Sigmoid colon (tissue), 6 donors: ENCODE measurements at regions not wholly inside any gene's neighbourhood (a gene's known extent, or its start where the extent isn't known, plus 50 kb on each side); places are given as distances from the start of the nearest gene placed in this dataset.
"Not testable (repeated sequence)": the region's sequence is repeated elsewhere in the genome, so short reads cannot be mapped to it uniquely, and the experiment has no call there.

ENCODE experiments used
- DNase-seq: peaks from one replicate; pipeline ENCODE4 v3.0.0-alpha.2; 2019
- H3K27ac ChIP-seq, 4 donors: fragments of 200-600 bp; sonication (generic); one replicate each; pipeline ENCODE4 v1.5.1; 2016 to 2019; ENCODE audit warnings: mild to moderate bottlenecking in 1 of 4
- H3K27me3 ChIP-seq, 3 donors: fragments of 200-600 bp; sonication (generic); one replicate each; pipeline ENCODE4 v1.5.1; 2019; ENCODE audit warnings: mild to moderate bottlenecking in 1 of 3
- H3K36me3 ChIP-seq, 4 donors: fragments of 200-600 bp; sonication (generic); one replicate each; pipeline ENCODE4 v1.5.1; 2016 to 2019
- H3K4me1 ChIP-seq, 4 donors: fragments of 200-600 bp; sonication (generic); one replicate each; pipeline ENCODE4 v1.5.1; 2017 to 2019
- H3K4me3 ChIP-seq, 4 donors: fragments of 200-600 bp; sonication (generic); one replicate each; pipeline ENCODE4 v1.5.1; 2017 to 2019; ENCODE audit warnings: mild to moderate bottlenecking in 2 of 4, moderate library complexity in 1 of 4
- H3K9me3 ChIP-seq, 4 donors: fragments of 200-600 bp in 3 of 4; sonication (generic) in 3 of 4; one replicate each; pipeline versions ENCODE4 v1.5.1 to v1.6.1; 2013 to 2019
- EP300 ChIP-seq, 4 donors: sonication (generic); formaldehyde crosslinking; IDR thresholded peaks; one replicate each; pipeline ENCODE4 v1.6.1; 2017; ENCODE audit warnings: antibody characterized with exemption in 4 of 4
- POLR2A ChIP-seq, 2 donors: fragments of 450-650 bp; IDR thresholded peaks; one replicate each; pipeline ENCODE4 v1.6.1; 2016; ENCODE audit warnings: antibody characterized with exemption in 2 of 2, mild to moderate bottlenecking in 2 of 2, moderate library complexity in 2 of 2
- POLR2AphosphoS5 ChIP-seq, 4 donors: sonication (generic); formaldehyde crosslinking; IDR thresholded peaks; one replicate each; pipeline ENCODE4 v1.6.1; 2017; ENCODE audit warnings: antibody characterized with exemption in 4 of 4
- WGBS, 2 donors: extraction: QIAGEN DNeasy Blood & Tissue Kit; methylation state at CpG; one replicate each; pipeline ENCODE4 v1.1.7; 2013; 5-methylcytosine and 5-hydroxymethylcytosine counted together
- intact Hi-C: fragments of 100-400 bp; cut with DNase I; formaldehyde crosslinking; loops from one replicate; pipeline ENCODE4 v1.15.1; 2023
- TF ChIP-seq, protein P1 (sequence below), 4 experiments: fragments of 450-650 bp in 3 of 4; fragments of 200-600 bp in 1 of 4; IDR thresholded peaks; one replicate each; pipeline ENCODE4 v1.5.1; 2016 to 2019; ENCODE audit warnings: antibody characterized with exemption in 4 of 4, mild to moderate bottlenecking in 3 of 4, moderate library complexity in 2 of 4
- donor health status: healthy with polysubstance abuse.
- donor health status: healthy.

GRCh38 chr4:28834120-28834519, 1886.0 kb upstream of the PCDH7 start:
- Histone ChIP-seq H3K4me1 (no peaks in the 10 kb centered on the region), H3K4me3 (no peak overlapping the region), H3K36me3 (no peaks in the 10 kb centered on the region), H3K27me3 (no peaks in the 10 kb centered on the region), H3K9me3 (no peaks in the 10 kb centered on the region), H3K27ac (no peak overlapping the region)
- no peak for DNase-seq
- TF ChIP-seq EP300 (IDR thresholded peaks at IDR 0.05) (no peak), POLR2AphosphoS5 (IDR thresholded peaks at IDR 0.05) (no peak), POLR2A (IDR thresholded peaks at IDR 0.05) (no peak)
- TF ChIP-seq, protein P1, sequence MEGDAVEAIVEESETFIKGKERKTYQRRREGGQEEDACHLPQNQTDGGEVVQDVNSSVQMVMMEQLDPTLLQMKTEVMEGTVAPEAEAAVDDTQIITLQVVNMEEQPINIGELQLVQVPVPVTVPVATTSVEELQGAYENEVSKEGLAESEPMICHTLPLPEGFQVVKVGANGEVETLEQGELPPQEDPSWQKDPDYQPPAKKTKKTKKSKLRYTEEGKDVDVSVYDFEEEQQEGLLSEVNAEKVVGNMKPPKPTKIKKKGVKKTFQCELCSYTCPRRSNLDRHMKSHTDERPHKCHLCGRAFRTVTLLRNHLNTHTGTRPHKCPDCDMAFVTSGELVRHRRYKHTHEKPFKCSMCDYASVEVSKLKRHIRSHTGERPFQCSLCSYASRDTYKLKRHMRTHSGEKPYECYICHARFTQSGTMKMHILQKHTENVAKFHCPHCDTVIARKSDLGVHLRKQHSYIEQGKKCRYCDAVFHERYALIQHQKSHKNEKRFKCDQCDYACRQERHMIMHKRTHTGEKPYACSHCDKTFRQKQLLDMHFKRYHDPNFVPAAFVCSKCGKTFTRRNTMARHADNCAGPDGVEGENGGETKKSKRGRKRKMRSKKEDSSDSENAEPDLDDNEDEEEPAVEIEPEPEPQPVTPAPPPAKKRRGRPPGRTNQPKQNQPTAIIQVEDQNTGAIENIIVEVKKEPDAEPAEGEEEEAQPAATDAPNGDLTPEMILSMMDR (IDR thresholded peaks at IDR 0.05) = no peak
- intact Hi-C loops = no loop called here
- WGBS, 2 donors = 67 to 81% methylated on average over 3 of the region's 3 CpGs

- Histone ChIP-seq H3K36me3 (no peaks in the 10 kb centered on the region), H3K27ac (no peak overlapping the region), H3K4me3 (no peak overlapping the region), H3K4me1 (peaks cover 0 to under 1% (median 0%) of the 10 kb centered on the region in 4 donors), H3K27me3 (no peaks in the 10 kb centered on the region), H3K9me3 (no peaks in the 10 kb centered on the region)
- TF ChIP-seq, protein P1 (IDR thresholded peaks at IDR 0.05) = no peak
- TF ChIP-seq POLR2AphosphoS5 (IDR thresholded peaks at IDR 0.05) = no peak
- TF ChIP-seq POLR2A (IDR thresholded peaks at IDR 0.05) = no peak
- TF ChIP-seq EP300 (IDR thresholded peaks at IDR 0.05) = no peak
- no peak for DNase-seq
- intact Hi-C loops = no loop called here
Observed at GRCh38 chr4:28835501-28835900, 1884.7 kb upstream of the PCDH7 start.

DNA sequence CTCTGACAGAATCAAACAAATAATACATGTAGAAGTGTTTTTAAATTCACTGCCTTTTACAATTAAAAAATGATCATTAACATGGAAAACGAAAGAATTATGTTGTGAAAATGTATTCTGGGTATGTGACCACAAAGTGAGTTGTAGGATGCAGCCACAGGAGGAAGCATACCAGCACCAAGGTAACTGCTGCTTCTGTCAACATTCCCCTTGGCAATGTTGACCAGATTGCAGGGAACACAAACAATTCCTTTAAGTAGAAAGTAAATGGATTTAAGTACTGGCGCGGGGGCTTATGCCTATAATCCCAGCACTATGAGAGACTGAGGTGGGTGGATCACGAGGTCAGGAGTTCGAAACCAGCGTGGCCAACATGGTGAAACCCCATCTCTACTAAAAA, 1877.9 kb upstream of the PCDH7 start:
- Histone ChIP-seq H3K27ac (no peak overlapping the region), H3K27me3 (no peaks in the 10 kb centered on the region), H3K36me3 (no peaks in the 10 kb centered on the region), H3K9me3 (no peaks in the 10 kb centered on the region), H3K4me3 (no peak overlapping the region), H3K4me1 (peaks cover 0 to 7% (median 5%) of the 10 kb centered on the region in 4 donors)
- TF ChIP-seq POLR2A (IDR thresholded peaks at IDR 0.05) = no peak
- no peak for TF ChIP-seq EP300 (IDR thresholded peaks at IDR 0.05)
- TF ChIP-seq, protein P1 (IDR thresholded peaks at IDR 0.05) = no peak
- TF ChIP-seq POLR2AphosphoS5 (IDR thresholded peaks at IDR 0.05) = no peak
- WGBS, 2 donors = 47 to 69% methylated on average over 6 of the region's 6 CpGs
- no peak for DNase-seq
- intact Hi-C loops = no loop called here

DNA sequence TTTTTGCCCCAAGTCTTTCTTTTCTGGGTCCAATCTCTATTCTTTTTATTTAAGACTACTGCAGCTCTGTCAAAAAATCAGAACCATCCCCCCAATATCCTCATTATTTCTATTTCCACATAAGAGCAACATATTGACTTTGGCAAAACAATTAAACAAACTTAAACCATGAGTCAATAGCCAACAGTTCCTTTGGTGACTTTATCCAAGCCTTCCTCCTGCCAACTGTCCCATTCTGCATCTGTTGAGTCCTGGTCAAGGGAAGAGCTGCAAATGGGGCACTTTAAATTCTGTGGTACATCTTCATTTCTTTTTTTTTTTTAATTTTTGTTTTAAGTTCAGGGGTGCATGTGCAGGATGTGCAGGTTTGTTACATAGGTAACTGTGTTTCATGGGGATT, 1875.0 kb upstream of the PCDH7 start:
- TF ChIP-seq POLR2A (IDR thresholded peaks at IDR 0.05) (no peak), EP300 (IDR thresholded peaks at IDR 0.05) (no peak)
- H3K36me3 ChIP-seq = no peaks in the 10 kb centered on the region
- H3K4me1 ChIP-seq = peaks cover 0 to 7% (median 5%) of the 10 kb centered on the region in 4 donors
- no peak for DNase-seq
- H3K27ac ChIP-seq = no peak overlapping the region
- no peak overlapping the region for H3K4me3 ChIP-seq
- no peaks in the 10 kb centered on the region for H3K9me3 ChIP-seq
- H3K27me3 ChIP-seq = no peaks in the 10 kb centered on the region
- intact Hi-C loops = no loop called here

- H3K4me3 ChIP-seq, H3K27ac ChIP-seq, H3K4me1 ChIP-seq, H3K27me3 ChIP-seq, H3K9me3 ChIP-seq, DNase-seq, intact Hi-C loops, H3K36me3 ChIP-seq: not testable (repeated sequence)
- 84 to 85% methylated on average over 7 of the region's 7 CpGs for WGBS, 2 donors
Observed at GRCh38 chr4:28857028-28857427, 1863.1 kb upstream of the PCDH7 start.

GRCh38 chr4:28868841-28869240, 1851.3 kb upstream of the PCDH7 start:
- no peaks in the 10 kb centered on the region for H3K4me1 ChIP-seq
- no peaks in the 10 kb centered on the region for H3K9me3 ChIP-seq
- 59 to 82% methylated on average over 4 of the region's 4 CpGs for WGBS, 2 donors
- H3K4me3 ChIP-seq = no peak overlapping the region
- TF ChIP-seq POLR2AphosphoS5 (IDR thresholded peaks at IDR 0.05) (no peak), POLR2A (IDR thresholded peaks at IDR 0.05) (no peak), EP300 (IDR thresholded peaks at IDR 0.05) (no peak)
- TF ChIP-seq, protein P1 (IDR thresholded peaks at IDR 0.05) = no peak
- intact Hi-C loops = no loop called here
- no peaks in the 10 kb centered on the region for H3K36me3 ChIP-seq
- no peak overlapping the region for H3K27ac ChIP-seq
- no peak for DNase-seq
- no peaks in the 10 kb centered on the region for H3K27me3 ChIP-seq
